ENCODE measurements at regions not wholly inside any gene's neighbourhood (a gene's known extent, or its start where the extent isn't known, plus 50 kb on each side); places are given as distances from the start of the nearest gene placed in this dataset.
A peak's percentile ranks its signal among the peaks of the same experiment; 100 is the strongest.

- TF ChIP-seq, protein P1, sequence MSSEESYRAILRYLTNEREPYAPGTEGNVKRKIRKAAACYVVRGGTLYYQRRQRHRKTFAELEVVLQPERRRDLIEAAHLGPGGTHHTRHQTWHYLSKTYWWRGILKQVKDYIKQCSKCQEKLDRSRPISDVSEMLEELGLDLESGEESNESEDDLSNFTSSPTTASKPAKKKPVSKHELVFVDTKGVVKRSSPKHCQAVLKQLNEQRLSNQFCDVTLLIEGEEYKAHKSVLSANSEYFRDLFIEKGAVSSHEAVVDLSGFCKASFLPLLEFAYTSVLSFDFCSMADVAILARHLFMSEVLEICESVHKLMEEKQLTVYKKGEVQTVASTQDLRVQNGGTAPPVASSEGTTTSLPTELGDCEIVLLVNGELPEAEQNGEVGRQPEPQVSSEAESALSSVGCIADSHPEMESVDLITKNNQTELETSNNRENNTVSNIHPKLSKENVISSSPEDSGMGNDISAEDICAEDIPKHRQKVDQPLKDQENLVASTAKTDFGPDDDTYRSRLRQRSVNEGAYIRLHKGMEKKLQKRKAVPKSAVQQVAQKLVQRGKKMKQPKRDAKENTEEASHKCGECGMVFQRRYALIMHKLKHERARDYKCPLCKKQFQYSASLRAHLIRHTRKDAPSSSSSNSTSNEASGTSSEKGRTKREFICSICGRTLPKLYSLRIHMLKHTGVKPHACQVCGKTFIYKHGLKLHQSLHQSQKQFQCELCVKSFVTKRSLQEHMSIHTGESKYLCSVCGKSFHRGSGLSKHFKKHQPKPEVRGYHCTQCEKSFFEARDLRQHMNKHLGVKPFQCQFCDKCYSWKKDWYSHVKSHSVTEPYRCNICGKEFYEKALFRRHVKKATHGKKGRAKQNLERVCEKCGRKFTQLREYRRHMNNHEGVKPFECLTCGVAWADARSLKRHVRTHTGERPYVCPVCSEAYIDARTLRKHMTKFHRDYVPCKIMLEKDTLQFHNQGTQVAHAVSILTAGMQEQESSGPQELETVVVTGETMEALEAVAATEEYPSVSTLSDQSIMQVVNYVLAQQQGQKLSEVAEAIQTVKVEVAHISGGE (tag by site-specific recombination; conservative IDR thresholded peaks at IDR 0.05; ENCODE audit: low read depth), result no peak
- TF ChIP-seq MZF1 (tag by site-specific recombination; IDR thresholded peaks at IDR 0.05; ENCODE audit: borderline replicate concordance), result no peak
- TF ChIP-seq ZNF138 (tag by site-specific recombination; IDR thresholded peaks at IDR 0.05; ENCODE audit: borderline replicate concordance), result no peak
- no peak for TF ChIP-seq ZNF202 (tag by site-specific recombination; IDR thresholded peaks at IDR 0.05; ENCODE audit: borderline replicate concordance)
- TF ChIP-seq ZNF521 (tag by site-specific recombination; IDR thresholded peaks at IDR 0.05), result no peak
- TF ChIP-seq ZSCAN30 (tag by site-specific recombination; IDR thresholded peaks at IDR 0.05), result 0 out of 2 replicates have a peak, but pooled peaks have one; percentile 31
- peak; percentile 92 for TF ChIP-seq ZNF335 (tag by site-specific recombination; conservative IDR thresholded peaks at IDR 0.05)
- TF ChIP-seq PRDM10 (tag by site-specific recombination; IDR thresholded peaks at IDR 0.05), result no peak
- no peak for TF ChIP-seq ZNF2 (tag by site-specific recombination; IDR thresholded peaks at IDR 0.05)
- no peak for TF ChIP-seq MEIS1 (CRISPR knock-in tag; IDR thresholded peaks at IDR 0.05; ENCODE audit: borderline replicate concordance)
- no peak for TF ChIP-seq KLF16 (tag by site-specific recombination; IDR thresholded peaks at IDR 0.05)
- TF ChIP-seq ZNF626 (tag by site-specific recombination; IDR thresholded peaks at IDR 0.05), result no peak
- no peak for TF ChIP-seq ZNF214 (tag by site-specific recombination; IDR thresholded peaks at IDR 0.05; ENCODE audit: borderline replicate concordance)
- no peak for TF ChIP-seq ZNF362 (tag by site-specific recombination; IDR thresholded peaks at IDR 0.05)
- no peak for TF ChIP-seq ZNF830 (tag by site-specific recombination; IDR thresholded peaks at IDR 0.05; ENCODE audit: low read depth)
- peak; percentile 88 for TF ChIP-seq ZNF341 (tag by site-specific recombination; IDR thresholded peaks at IDR 0.05; ENCODE audit: low read depth)
- no peak for TF ChIP-seq ZNF280D (tag by site-specific recombination; IDR thresholded peaks at IDR 0.05)
- TF ChIP-seq ZNF366 (tag by site-specific recombination; conservative IDR thresholded peaks at IDR 0.05), result no peak
- TF ChIP-seq ZNF354C (tag by site-specific recombination; IDR thresholded peaks at IDR 0.05; ENCODE audit: borderline replicate concordance, low read depth), result no peak
- TF ChIP-seq ZNF48 (tag by site-specific recombination; IDR thresholded peaks at IDR 0.05), result no peak
- TF ChIP-seq IKZF3 (tag by site-specific recombination; IDR thresholded peaks at IDR 0.05), result no peak
- TF ChIP-seq ZSCAN16 (tag by site-specific recombination; IDR thresholded peaks at IDR 0.05), result no peak
- peak; percentile 77; the same call in 1 of the 2 replicates for TF ChIP-seq ZNF660 (tag by site-specific recombination; IDR thresholded peaks at IDR 0.05)
- TF ChIP-seq REPIN1 (tag by site-specific recombination; IDR thresholded peaks at IDR 0.05; ENCODE audit: low read depth), result no peak
- TF ChIP-seq ZNF629 (tag by site-specific recombination; IDR thresholded peaks at IDR 0.05), result no peak
- TF ChIP-seq ZNF514 (tag by site-specific recombination; IDR thresholded peaks at IDR 0.05), result no peak
- TF ChIP-seq SCRT2 (tag by site-specific recombination; IDR thresholded peaks at IDR 0.05), result peak; percentile 84
- no peak for TF ChIP-seq RBAK (tag by site-specific recombination; IDR thresholded peaks at IDR 0.05)
- TF ChIP-seq ZBTB7A (tag by site-specific recombination; IDR thresholded peaks at IDR 0.05; ENCODE audit: low read depth), result no peak
- TF ChIP-seq ZNF37A (tag by site-specific recombination; IDR thresholded peaks at IDR 0.05), result no peak
Measured at GRCh38 chr6:85015396-85015990, 251.1 kb upstream of the TBX18 start (continued).
